ENCODE measurements at regions not wholly inside any gene's neighbourhood (a gene's known extent, or its start where the extent isn't known, plus 50 kb on each side); places are given as distances from the start of the nearest gene placed in this dataset.
"Not testable (repeated sequence)": the region's sequence is repeated elsewhere in the genome, so short reads cannot be mapped to it uniquely, and the experiment has no call there.

GRCh38 chr9:99488131-99489059 lies 266.3 kb downstream of the SEC61B start:
- DNase-seq = no peak

GRCh38 chr9:99489060-99489413 lies 267.0 kb downstream of the SEC61B start:
- DNase-seq = no peak

- DNase-seq = no peak
These were observed 268.6 kb downstream of the SEC61B start for GRCh38 chr9:99490729-99491128.

GRCh38 chr9:99491408-99492158 lies 269.5 kb downstream of the SEC61B start:
- DNase-seq = no peak

- DNase-seq = no peak
These were observed 275.6 kb downstream of the SEC61B start for GRCh38 chr9:99497641-99498040.

GRCh38 chr9:99498979-99499378 lies 276.9 kb downstream of the SEC61B start:
- not testable (repeated sequence) for DNase-seq

GRCh38 chr9:99505936-99506335 lies 283.9 kb downstream of the SEC61B start:
- no peak for DNase-seq

DNA sequence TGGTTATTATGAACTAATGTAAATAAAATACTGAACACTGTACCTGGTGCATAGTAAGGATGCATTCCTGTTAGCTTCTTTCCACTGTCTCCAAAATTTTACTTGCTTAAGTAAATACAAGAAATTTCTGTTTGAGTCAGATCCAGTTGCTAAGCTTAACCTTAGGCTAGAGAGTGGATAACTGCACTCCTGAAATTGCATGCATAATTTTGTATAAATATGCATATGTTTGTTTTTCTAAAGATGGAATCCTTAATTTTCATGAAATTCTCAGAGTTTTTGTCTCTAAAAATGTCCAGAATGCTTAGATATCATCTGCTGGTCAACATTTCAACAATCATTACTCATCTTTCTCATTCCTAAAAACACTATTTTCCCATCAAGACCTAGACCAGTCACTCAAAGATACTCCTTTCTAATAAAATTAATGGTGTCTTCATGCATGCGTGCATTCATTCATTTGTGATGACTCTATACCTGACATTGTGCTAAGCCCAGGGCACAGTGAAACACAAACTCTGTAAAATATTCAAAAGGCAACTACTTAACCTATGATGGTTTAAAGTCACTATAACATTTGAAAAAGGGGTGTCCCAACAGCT lies 284.8 kb downstream of the SEC61B start:
- no peak for DNase-seq

DNA sequence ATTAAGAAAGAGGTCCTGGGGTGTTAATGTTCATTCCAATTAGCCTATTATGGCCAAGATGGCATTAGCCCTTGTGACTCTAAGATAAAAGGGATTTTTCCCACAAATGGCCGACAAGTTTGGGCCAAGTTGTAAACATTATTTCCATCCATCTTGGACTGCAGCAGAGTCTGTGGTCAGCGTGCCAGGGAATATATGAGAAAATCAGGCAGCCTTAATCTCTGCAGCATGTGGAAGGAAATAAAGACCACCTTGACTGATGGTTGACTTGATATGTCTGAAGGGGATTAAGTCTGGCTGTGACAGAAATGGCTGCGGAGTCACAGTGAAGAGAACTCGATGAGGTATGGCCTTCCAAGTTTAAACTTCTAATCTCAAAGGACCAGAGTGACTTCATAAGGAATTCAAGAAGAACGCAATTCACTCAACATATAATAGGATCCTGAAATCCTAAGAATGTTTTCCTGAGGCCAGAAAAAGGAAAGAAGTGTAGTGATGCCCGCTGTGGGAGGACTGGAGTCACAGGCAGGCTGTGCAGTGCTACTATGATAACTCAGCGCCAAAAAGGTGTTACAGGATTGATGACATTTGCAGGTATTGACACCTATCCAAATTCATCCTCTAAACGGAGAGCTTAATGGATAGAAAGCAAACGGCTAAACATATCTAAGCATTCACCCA lies 287.1 kb downstream of the SEC61B start:
- no peak for DNase-seq

DNA sequence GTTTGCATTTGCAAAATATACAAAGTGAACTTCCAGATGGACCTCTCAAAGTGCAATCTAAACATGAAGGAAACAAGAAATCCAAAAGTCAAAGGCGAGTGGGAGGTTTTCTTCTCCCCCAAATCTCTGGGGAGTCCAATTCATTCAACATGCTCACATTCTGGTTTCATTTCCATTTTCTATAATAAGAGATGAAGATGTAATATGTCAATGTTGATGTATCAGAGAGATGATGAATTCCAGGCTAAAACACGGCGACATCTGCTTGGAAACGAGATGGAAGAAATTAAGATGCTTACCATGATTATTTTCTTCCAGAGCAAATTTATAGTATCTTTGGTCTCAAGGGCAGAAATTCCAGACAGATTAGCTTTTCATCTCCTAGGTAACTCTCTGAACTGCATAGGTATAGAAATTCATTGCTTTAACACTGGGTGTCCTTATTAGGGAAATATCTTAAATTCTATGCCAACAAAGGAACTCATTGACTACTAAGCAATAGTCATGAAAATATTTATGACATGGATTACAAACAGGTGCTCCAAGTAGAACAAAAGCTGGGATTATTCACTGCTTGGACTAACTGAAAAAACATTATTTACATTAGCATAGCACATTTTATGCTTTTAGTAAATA lies 287.9 kb downstream of the SEC61B start:
- no peak for DNase-seq

GRCh38 chr9:99511723-99512122 lies 289.6 kb downstream of the SEC61B start:
- no peak for DNase-seq

GRCh38 chr9:99513441-99514112 lies 291.5 kb downstream of the SEC61B start:
- no peak for DNase-seq

DNA sequence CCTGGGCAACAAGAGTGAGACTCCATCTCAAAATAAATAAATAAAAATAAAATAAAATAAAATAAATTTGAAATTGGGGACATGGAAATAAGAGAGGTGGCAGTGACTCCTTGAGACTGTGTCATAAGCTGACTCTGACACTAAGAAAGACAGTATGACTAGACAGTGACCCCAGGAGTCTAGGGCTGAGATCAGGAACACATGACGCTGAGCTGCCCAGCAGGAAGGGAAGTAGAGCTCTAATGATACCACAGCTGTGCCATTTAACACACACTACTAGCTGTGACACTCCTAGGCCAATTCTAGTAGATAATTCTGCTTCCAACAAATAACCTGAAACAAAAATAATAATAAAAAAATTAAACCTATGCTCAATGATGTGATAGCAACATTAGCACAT lies 293.0 kb downstream of the SEC61B start:
- no peak for DNase-seq

DNA sequence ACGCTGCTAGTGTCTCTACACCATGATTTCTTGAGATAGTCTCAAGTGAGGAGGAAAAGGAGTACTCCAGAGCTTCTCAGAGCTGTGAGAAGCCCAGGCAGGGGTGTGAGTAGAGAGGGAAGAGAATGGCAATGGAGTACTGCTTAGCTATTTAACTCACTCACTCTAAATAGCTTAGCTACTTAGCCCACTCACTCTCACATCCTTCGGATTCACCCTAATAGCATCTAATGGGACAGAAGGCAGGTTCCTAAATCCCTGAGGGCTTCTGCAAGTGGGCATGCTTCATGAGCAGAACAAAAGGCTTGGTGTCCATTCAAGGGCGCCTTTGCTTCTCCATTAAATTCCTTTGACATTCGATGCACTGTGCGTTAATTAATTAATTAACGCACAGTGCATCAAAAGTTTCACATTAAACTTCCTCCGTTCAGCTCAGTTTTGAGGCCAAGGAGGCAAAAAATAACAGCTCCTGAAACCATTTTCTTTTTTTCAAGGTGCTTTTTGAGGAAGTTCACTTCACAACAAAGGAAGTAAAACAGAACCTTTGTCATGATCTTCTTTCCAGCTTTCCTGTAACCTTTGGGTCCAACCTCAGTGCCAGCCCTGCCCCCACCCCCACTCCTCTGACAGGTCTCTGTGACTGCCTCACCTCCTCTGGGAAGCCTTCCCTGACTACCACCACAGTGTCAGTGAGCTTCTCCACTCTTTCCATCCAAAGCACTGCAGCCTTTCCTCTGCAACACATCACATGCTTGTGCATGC lies 294.0 kb downstream of the SEC61B start:
- DNase-seq = no peak

DNA sequence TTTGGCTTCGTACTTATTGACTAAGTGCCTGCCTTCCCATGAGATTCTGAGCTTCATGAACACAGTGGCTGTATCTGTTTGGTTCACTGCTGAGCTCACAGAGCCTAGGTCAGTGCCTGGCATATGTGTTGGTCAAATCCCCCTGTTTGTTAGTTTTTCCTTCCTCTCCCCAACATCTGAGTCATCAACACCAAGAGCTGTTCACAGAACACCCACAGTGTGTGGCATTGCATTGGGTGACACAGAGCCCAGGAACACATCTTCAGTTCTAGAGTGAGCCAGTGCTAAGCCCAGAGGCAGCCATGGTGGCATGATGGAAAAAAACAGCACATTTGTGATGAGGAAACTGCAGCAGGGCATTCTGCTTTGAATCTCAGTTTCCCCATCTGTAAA lies 294.6 kb downstream of the SEC61B start:
- no peak for DNase-seq

- DNase-seq = no peak
These were observed 297.8 kb upstream of the NR4A3 start for GRCh38 chr9:99523838-99524237.

- DNase-seq = no peak
These were observed 290.4 kb upstream of the NR4A3 start for GRCh38 chr9:99531313-99531712.

- DNase-seq = no peak
These were observed 288.3 kb upstream of the NR4A3 start for GRCh38 chr9:99533421-99533820.

- DNase-seq = no peak
These were observed 283.7 kb upstream of the NR4A3 start for GRCh38 chr9:99537996-99538395.

DNA sequence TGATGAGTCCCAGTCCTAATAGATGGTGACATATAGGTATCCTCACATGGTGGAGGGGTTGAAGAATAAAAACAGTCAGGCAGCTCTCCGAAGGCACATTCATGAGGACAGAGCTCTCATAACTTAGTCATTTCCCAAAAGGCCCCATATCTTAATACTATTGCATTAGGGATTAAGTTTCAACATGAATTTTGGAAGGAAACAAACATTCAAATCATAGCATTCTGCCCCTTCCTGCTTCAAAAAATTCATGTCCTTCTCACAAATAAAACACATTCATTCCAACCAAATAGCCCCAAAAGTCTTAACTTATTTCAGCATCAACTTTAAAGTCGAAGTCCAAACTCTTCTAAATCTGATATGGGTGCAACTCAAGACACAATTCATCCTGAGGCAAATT lies 277.2 kb upstream of the NR4A3 start:
- no peak for DNase-seq

- no peak for DNase-seq
These were observed 272.2 kb upstream of the NR4A3 start for GRCh38 chr9:99549441-99549840.
